Transverse colon (tissue), 4 donors: ENCODE measurements at regions not wholly inside any gene's neighbourhood (a gene's known extent, or its start where the extent isn't known, plus 50 kb on each side); places are given as distances from the start of the nearest gene placed in this dataset.
"Not testable (repeated sequence)": the region's sequence is repeated elsewhere in the genome, so short reads cannot be mapped to it uniquely, and the experiment has no call there.

ENCODE experiments used
- DNase-seq: peaks from one replicate; pipeline ENCODE4 v3.0.0-alpha.2; 2019
- H3K27ac ChIP-seq, 4 donors: fragments of 200-600 bp; sonication (generic); 2 replicates each; pipeline ENCODE4 v1.5.1; 2016 to 2018; ENCODE audit warnings: inconsistent platforms in 4 of 4
- H3K27me3 ChIP-seq: fragments of 200-600 bp; sonication (generic); 2 replicates; pipeline ENCODE4 v1.5.1; 2017; ENCODE audit warnings: inconsistent platforms
- H3K36me3 ChIP-seq, 4 donors: fragments of 200-600 bp; sonication (generic); 2 replicates each; pipeline ENCODE4 v1.5.1; 2017 to 2019; ENCODE audit warnings: inconsistent platforms in 4 of 4
- H3K4me1 ChIP-seq, 4 donors: fragments of 200-600 bp; sonication (generic); 2 replicates each; pipeline ENCODE4 v1.5.1; 2017 to 2020; ENCODE audit warnings: inconsistent platforms in 4 of 4
- H3K4me3 ChIP-seq, 4 donors: fragments of 200-600 bp; sonication (generic); 1 replicate in 1 of 4; 2 replicates in 3 of 4; pipeline versions ENCODE4 v1.5.1 to v1.6.1; 2017 to 2019; ENCODE audit warnings: inconsistent platforms in 4 of 4
- H3K9me3 ChIP-seq, 2 donors: fragments of 200-600 bp; sonication (generic); 2 replicates each; pipeline ENCODE4 v1.5.1; 2017 to 2019; ENCODE audit warnings: inconsistent platforms in 2 of 2
- EP300 ChIP-seq: sonication (generic); formaldehyde crosslinking; IDR thresholded peaks from one replicate; pipeline ENCODE4 v1.6.1; 2017; ENCODE audit warnings: antibody characterized with exemption, low read depth
- POLR2A ChIP-seq: fragments of 450-650 bp; IDR thresholded peaks from one replicate; pipeline ENCODE4 v1.6.1; 2016; ENCODE audit warnings: antibody characterized with exemption, mild to moderate bottlenecking, moderate library complexity
- POLR2AphosphoS5 ChIP-seq, 3 donors: sonication (generic); formaldehyde crosslinking; IDR thresholded peaks; one replicate each; pipeline ENCODE4 v1.6.1; 2016; ENCODE audit warnings: antibody characterized with exemption in 3 of 3
- WGBS, 2 donors: methylation state at CpG; one replicate each; pipeline ENCODE4 v1.1.5; 2018; ENCODE audit warnings: low coverage in 1 of 2; 5-methylcytosine and 5-hydroxymethylcytosine counted together
- in situ Hi-C, 4 donors: fragments of 200-750 bp; cut with MboI; loops; one replicate each; pipeline versions ENCODE4 v1.15.0 to v1.15.1; 2017; ENCODE audit warnings: low sequenced_read_pairs in 3 of 4, low pct_ligation_motif_present in 1 of 4, low pct_unique_long_range_greater_than_20kb in 1 of 4
- intact Hi-C: fragments of 100-400 bp; cut with DNase I; formaldehyde crosslinking; loops from one replicate; pipeline ENCODE4 v1.15.1; 2023; ENCODE audit warnings: low total_unique reads
- TF ChIP-seq, protein P1 (sequence below), 5 experiments: fragments of 200-600 bp in 3 of 5; fragments of 450-650 bp in 2 of 5; sonication (generic) in 3 of 5; IDR thresholded peaks; 1 replicate in 2 of 5; 2 replicates in 3 of 5; pipeline ENCODE4 v1.5.1; 2016 to 2017; ENCODE audit warnings: antibody characterized with exemption in 5 of 5, inconsistent platforms in 3 of 5, mild to moderate bottlenecking in 2 of 5, moderate library complexity in 1 of 5

DNA sequence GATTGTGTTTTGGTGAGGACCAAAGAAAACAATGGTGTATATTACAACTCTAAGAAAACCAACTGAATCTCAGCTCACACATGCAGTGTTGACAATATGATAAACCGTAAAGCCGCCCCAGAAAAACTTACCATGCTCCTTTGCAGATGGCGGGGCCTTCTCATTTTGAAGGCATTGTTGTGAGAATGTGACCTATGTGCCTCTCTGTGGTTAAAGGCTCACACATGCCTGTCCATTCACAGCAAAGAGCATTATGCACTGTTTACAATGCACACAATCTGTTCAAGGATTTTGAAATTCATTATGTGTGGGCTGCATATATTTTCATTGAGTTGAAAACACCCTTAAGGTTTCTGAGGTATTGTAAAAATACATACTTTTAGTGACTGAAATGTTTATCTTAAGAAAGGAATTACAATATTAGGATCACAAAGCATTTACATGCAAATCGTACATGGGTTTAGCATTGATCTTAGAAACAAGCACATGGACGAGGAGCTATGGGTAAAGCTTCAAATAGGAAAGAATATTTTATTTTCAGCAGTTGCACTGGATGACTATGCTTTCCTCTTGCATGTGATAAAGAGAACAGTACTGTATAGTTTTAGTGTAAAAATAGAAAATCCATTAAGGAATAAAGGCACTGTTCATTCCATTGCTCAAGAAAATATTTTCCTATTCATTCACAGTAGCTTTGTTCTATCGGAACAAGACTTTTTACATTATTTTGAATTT lies 334.3 kb downstream of the ARL4A start:
- intact Hi-C loops = no loop called here
- DNase-seq = no peak
- H3K4me1 ChIP-seq = peaks cover 0 to 9% (median 4%) of the 10 kb centered on the region in 4 donors
- no peaks in the 10 kb centered on the region for H3K9me3 ChIP-seq
- no peak overlapping the region for H3K27ac ChIP-seq
- no peaks in the 10 kb centered on the region for H3K36me3 ChIP-seq
- H3K27me3 ChIP-seq = no peaks in the 10 kb centered on the region
- TF ChIP-seq, protein P1, sequence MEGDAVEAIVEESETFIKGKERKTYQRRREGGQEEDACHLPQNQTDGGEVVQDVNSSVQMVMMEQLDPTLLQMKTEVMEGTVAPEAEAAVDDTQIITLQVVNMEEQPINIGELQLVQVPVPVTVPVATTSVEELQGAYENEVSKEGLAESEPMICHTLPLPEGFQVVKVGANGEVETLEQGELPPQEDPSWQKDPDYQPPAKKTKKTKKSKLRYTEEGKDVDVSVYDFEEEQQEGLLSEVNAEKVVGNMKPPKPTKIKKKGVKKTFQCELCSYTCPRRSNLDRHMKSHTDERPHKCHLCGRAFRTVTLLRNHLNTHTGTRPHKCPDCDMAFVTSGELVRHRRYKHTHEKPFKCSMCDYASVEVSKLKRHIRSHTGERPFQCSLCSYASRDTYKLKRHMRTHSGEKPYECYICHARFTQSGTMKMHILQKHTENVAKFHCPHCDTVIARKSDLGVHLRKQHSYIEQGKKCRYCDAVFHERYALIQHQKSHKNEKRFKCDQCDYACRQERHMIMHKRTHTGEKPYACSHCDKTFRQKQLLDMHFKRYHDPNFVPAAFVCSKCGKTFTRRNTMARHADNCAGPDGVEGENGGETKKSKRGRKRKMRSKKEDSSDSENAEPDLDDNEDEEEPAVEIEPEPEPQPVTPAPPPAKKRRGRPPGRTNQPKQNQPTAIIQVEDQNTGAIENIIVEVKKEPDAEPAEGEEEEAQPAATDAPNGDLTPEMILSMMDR (IDR thresholded peaks at IDR 0.05) = no peak
- no peak for TF ChIP-seq POLR2A
- no peak for TF ChIP-seq EP300
- TF ChIP-seq POLR2AphosphoS5 (IDR thresholded peaks at IDR 0.05) = no peak
- no peak overlapping the region for H3K4me3 ChIP-seq
- 80 to 88% methylated on average over 4 to 6 of the region's 6 CpGs for WGBS, 2 donors
- in situ Hi-C loops = no loop called here

GRCh38 chr7:13024121-13024674 lies 336.8 kb downstream of the ARL4A start:
- H3K27ac ChIP-seq = no peak overlapping the region
- H3K9me3 ChIP-seq = no peaks in the 10 kb centered on the region
- WGBS, 2 donors = 69 to 71% methylated on average over 1 of the region's 1 CpG
- TF ChIP-seq, protein P1 (IDR thresholded peaks at IDR 0.05) = no peak
- no peak for TF ChIP-seq EP300
- TF ChIP-seq POLR2A = no peak
- TF ChIP-seq POLR2AphosphoS5 (IDR thresholded peaks at IDR 0.05) = no peak
- no peaks in the 10 kb centered on the region for H3K36me3 ChIP-seq
- no peak overlapping the region for H3K4me3 ChIP-seq
- in situ Hi-C loops (no loop called here), intact Hi-C loops (no loop called here)
- H3K4me1 ChIP-seq = no peaks in the 10 kb centered on the region
- no peaks in the 10 kb centered on the region for H3K27me3 ChIP-seq
- DNase-seq = no peak

GRCh38 chr7:13025043-13025442 lies 337.6 kb downstream of the ARL4A start:
- H3K27ac ChIP-seq, DNase-seq, intact Hi-C loops, H3K27me3 ChIP-seq, H3K36me3 ChIP-seq, H3K4me3 ChIP-seq, H3K4me1 ChIP-seq, H3K9me3 ChIP-seq, in situ Hi-C loops: not testable (repeated sequence)
- WGBS, 2 donors = 83 to 93% methylated on average over 3 of the region's 3 CpGs

GRCh38 chr7:13027321-13027720 lies 339.9 kb downstream of the ARL4A start:
- in situ Hi-C loops = no loop called here
- 77 to 93% methylated on average over 2 of the region's 2 CpGs for WGBS, 2 donors
- H3K9me3 ChIP-seq = no peaks in the 10 kb centered on the region

More at GRCh38 chr7:13027321-13027720, 339.9 kb downstream of the ARL4A start:
- Histone ChIP-seq H3K27me3 (no peaks in the 10 kb centered on the region), H3K4me3 (no peak overlapping the region), H3K27ac (no peak overlapping the region), H3K36me3 (no peaks in the 10 kb centered on the region), H3K4me1 (peaks cover 0 to 2% (median under 1%) of the 10 kb centered on the region in 4 donors)
- no peak for DNase-seq
- TF ChIP-seq POLR2AphosphoS5 (IDR thresholded peaks at IDR 0.05) (no peak), POLR2A (no peak), EP300 (no peak)
- TF ChIP-seq, protein P1 (IDR thresholded peaks at IDR 0.05) = no peak
- intact Hi-C loops = no loop called here
